IMR-90 (cell line): ENCODE measurements at regions not wholly inside any gene's neighbourhood (a gene's known extent, or its start where the extent isn't known, plus 50 kb on each side); places are given as distances from the start of the nearest gene placed in this dataset.

ENCODE experiments used
- BHLHE40 ChIP-seq: fragments of 150-350 bp; IDR thresholded peaks from 2 replicates; pipeline ENCODE4 v1.6.1; 2016; ENCODE audit warnings: mild to moderate bottlenecking, low read depth, low read length
- CEBPB ChIP-seq: IDR thresholded peaks from 2 replicates; pipeline ENCODE4 v1.6.1; 2012; ENCODE audit warnings: low read depth, low read length, improper control_type of control experiment
- CTCF ChIP-seq: conservative IDR thresholded peaks from 2 replicates; pipeline ENCODE4 v1.5.1; 2012; ENCODE audit warnings: mild to moderate bottlenecking, low read depth, low read length, improper control_type of control experiment
- ELK1 ChIP-seq: fragments of 150-350 bp; IDR thresholded peaks from 2 replicates; pipeline ENCODE4 v1.6.1; 2016; ENCODE audit warnings: low read depth, mild to moderate bottlenecking, low read length, moderate library complexity, borderline replicate concordance
- MAZ ChIP-seq: IDR thresholded peaks from 2 replicates; pipeline ENCODE4 v1.6.1; 2012; ENCODE audit warnings: low read depth, mild to moderate bottlenecking, low read length, improper control_type of control experiment, moderate library complexity, borderline replicate concordance
- MXI1 ChIP-seq: IDR thresholded peaks from 2 replicates; pipeline ENCODE4 v1.6.1; 2012; ENCODE audit warnings: low read depth, mild to moderate bottlenecking, low read length, moderate library complexity, borderline replicate concordance
- POLR2A ChIP-seq: IDR thresholded peaks from 2 replicates; pipeline ENCODE4 v1.6.1; 2012; ENCODE audit warnings: mild to moderate bottlenecking, low read depth, low read length
- RCOR1 ChIP-seq: IDR thresholded peaks from 2 replicates; pipeline ENCODE4 v1.6.1; 2012; ENCODE audit warnings: mild to moderate bottlenecking, low read length, improper control_type of control experiment; ENCODE audit not compliant: insufficient replicate concordance
- RFX5 ChIP-seq: IDR thresholded peaks from 2 replicates; pipeline ENCODE4 v1.8.0; 2012; ENCODE audit warnings: low read depth, mild to moderate bottlenecking, low read length, moderate library complexity
- SMC3 ChIP-seq: fragments of 150-350 bp; IDR thresholded peaks from 2 replicates; pipeline ENCODE4 v1.6.1; 2016; ENCODE audit warnings: low read depth, mild to moderate bottlenecking, antibody characterized with exemption, low read length, moderate library complexity
- USF2 ChIP-seq: fragments of 150-350 bp; IDR thresholded peaks from 2 replicates; pipeline ENCODE4 v1.6.1; 2017; ENCODE audit warnings: mild to moderate bottlenecking, antibody characterized with exemption, low read length, low read depth

- TF ChIP-seq CTCF (no peak), POLR2A (no peak), SMC3 (no peak), ELK1 (no peak), CEBPB (no peak), MAZ (no peak), MXI1 (no peak), USF2 (no peak), BHLHE40 (no peak), RFX5 (no peak), RCOR1 (no peak)
Observed at GRCh38 chr11:115848611-115849010, 344.4 kb upstream of the CADM1 start.
